SU-DHL-6 (cell line): ENCODE measurements at regions not wholly inside any gene's neighbourhood (a gene's known extent, or its start where the extent isn't known, plus 50 kb on each side); places are given as distances from the start of the nearest gene placed in this dataset.
"Not testable (repeated sequence)": the region's sequence is repeated elsewhere in the genome, so short reads cannot be mapped to it uniquely, and the experiment has no call there.

Experiments
- H2AFZ ChIP-seq: fragments of 200-600 bp; sonication (generic); 2 replicates; pipeline ENCODE4 v1.6.1; 2014; ENCODE audit warnings: low read depth, mild to moderate bottlenecking, moderate library complexity, mixed read lengths, antibody characterized with exemption, low read length; ENCODE audit not compliant: severe bottlenecking
- H3F3A ChIP-seq: fragments of 200-600 bp; shearing (Covaris generic); 2 replicates; pipeline ENCODE4 v1.6.0; 2016; ENCODE audit warnings: antibody characterized with exemption, mild to moderate bottlenecking; ENCODE audit not compliant: insufficient read depth
- H3K27ac ChIP-seq: fragments of 200-600 bp; sonication (generic); 2 replicates; pipeline ENCODE4 v1.5.1; 2016; ENCODE audit warnings: low read depth, mild to moderate bottlenecking, low read length, moderate library complexity, mixed read lengths
- H3K27me3 ChIP-seq: fragments of 200-600 bp; sonication (generic), shearing (Covaris generic); 2 replicates; pipeline ENCODE4 v1.6.0; 2014; ENCODE audit warnings: mild to moderate bottlenecking, low read length
- H3K36me3 ChIP-seq: fragments of 200-600 bp; sonication (generic); 2 replicates; pipeline ENCODE4 v1.6.1; 2014; ENCODE audit warnings: mild to moderate bottlenecking, low read length, mixed read lengths
- H3K4me2 ChIP-seq: fragments of 300-600, 200-600 bp; shearing (Covaris generic), sonication (generic); 2 replicates; pipeline ENCODE4 v1.6.0; 2014; ENCODE audit warnings: low read length, low read depth, mild to moderate bottlenecking; ENCODE audit not compliant: poor library complexity, severe bottlenecking
- H3K4me3 ChIP-seq: fragments of 200-600 bp; sonication (generic); 2 replicates; pipeline ENCODE4 v1.5.1; 2014; ENCODE audit warnings: antibody characterized with exemption, low read length, mild to moderate bottlenecking, mixed read lengths; ENCODE audit not compliant: insufficient read depth, poor library complexity, severe bottlenecking
- H3K79me2 ChIP-seq: fragments of 200-600 bp; sonication (generic); 2 replicates; pipeline ENCODE4 v1.6.1; 2014; ENCODE audit warnings: mild to moderate bottlenecking, low read length, moderate library complexity; ENCODE audit not compliant: insufficient read depth
- H3K9ac ChIP-seq: fragments of 200-600 bp; sonication (generic); 2 replicates; pipeline ENCODE4 v1.7.0; 2014; ENCODE audit warnings: mild to moderate bottlenecking, low read length
- H3K9me2 ChIP-seq: fragments of 200-600 bp; sonication (generic); replicated peaks from 2 replicates; pipeline ENCODE4 v1.6.1; 2014; ENCODE audit warnings: low read length; ENCODE audit not compliant: insufficient read depth
- H3K9me3 ChIP-seq: fragments of 200-600 bp; sonication (generic); 2 replicates; pipeline ENCODE4 v1.6.1; 2014; ENCODE audit warnings: low read length, mixed read lengths; ENCODE audit not compliant: insufficient read depth
- H4K20me1 ChIP-seq: fragments of 200-600 bp; sonication (generic); 2 replicates; pipeline ENCODE4 v1.6.1; 2014; ENCODE audit warnings: low read depth, mild to moderate bottlenecking, antibody characterized with exemption, low read length, moderate library complexity, mixed read lengths
- EZH2phosphoT487 ChIP-seq: fragments of 200-600 bp; sonication (generic), shearing (Covaris generic); conservative IDR thresholded peaks from 2 replicates; pipeline ENCODE4 v1.6.1; 2018; ENCODE audit warnings: mild to moderate bottlenecking, antibody characterized with exemption, low read length, moderate library complexity, mixed read lengths
- TF ChIP-seq, protein P1 (sequence below): fragments of 200-600 bp; sonication (generic); IDR thresholded peaks from one replicate; pipeline ENCODE4 v1.5.1; 2017; ENCODE audit warnings: antibody characterized with exemption, mild to moderate bottlenecking, low read length, moderate library complexity; ENCODE audit not compliant: insufficient read depth, poor library complexity, severe bottlenecking

DNA sequence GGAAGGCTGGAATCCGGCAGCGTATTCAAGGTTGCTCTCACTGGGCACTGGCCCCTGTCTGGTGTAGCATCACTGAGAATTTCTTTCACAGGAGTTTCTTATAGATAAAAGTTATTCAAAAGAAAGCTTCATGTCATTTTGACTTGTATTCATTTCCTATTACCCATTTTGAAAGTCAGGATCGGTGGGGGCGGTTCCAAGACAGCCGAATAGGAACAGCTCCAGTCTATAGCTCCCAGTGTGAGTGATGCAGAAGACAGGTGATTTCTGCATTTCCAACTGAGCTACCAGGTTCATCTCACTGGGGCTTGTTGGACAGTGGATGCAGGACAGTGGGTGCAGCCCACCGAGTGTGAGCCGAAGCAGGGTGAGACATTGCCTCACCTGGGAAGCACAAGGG lies 51.5 kb upstream of the CDC42EP3 start:
- not testable (repeated sequence) for H3K36me3 ChIP-seq, H3F3A ChIP-seq, H3K27ac ChIP-seq, H3K9ac ChIP-seq, H3K79me2 ChIP-seq, H3K9me3 ChIP-seq, H4K20me1 ChIP-seq, H3K4me3 ChIP-seq, H3K27me3 ChIP-seq, H2AFZ ChIP-seq, H3K9me2 ChIP-seq, H3K4me2 ChIP-seq

DNA sequence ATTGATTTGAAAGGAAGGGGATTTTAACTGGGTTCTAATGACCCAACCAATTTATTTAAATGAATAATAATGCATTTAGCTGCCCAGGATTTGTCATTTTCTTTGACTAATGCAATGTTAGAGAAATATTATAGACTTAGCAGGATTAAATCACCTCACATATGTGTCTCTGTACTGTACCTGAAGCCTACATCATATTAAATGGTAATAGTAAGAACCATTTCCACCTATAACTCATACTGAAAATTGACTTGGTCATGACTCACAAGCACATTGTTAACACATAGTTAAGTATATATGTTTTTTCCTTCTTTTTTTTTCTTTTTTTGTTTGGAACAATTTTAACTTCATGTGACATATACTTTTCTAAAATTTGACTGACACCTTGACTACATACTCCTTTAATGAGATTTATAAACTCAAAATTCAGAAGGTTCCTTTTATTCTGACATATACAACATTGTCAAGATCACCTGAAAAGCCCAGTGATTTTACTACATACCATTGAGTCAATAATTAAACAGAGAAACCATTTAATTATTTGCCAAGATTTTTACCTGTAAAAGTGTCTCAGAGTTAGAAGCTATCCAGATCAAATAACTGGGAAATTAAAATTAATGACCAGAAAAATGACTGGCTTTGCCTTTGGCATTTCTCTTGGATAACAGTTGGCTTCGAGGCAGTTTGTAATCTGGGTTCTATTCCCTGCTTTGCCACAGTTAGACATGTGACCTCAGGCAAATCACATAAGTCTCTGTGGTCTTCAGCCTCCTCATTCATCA lies 58.8 kb upstream of the CDC42EP3 start:
- Histone ChIP-seq H3F3A (no peaks in the 10 kb centered on the region), H3K4me2 (no peak overlapping the region), H3K79me2 (no peaks in the 10 kb centered on the region), H3K9me2 (no peaks in the 10 kb centered on the region), H3K9me3 (no peaks in the 10 kb centered on the region), H3K9ac (no peak overlapping the region), H4K20me1 (no peaks in the 10 kb centered on the region), H3K4me3 (no peak overlapping the region), H3K27me3 (no peaks in the 10 kb centered on the region), H2AFZ (no peak overlapping the region), H3K27ac (no peak overlapping the region), H3K36me3 (no peaks in the 10 kb centered on the region)
- TF ChIP-seq, protein P1, sequence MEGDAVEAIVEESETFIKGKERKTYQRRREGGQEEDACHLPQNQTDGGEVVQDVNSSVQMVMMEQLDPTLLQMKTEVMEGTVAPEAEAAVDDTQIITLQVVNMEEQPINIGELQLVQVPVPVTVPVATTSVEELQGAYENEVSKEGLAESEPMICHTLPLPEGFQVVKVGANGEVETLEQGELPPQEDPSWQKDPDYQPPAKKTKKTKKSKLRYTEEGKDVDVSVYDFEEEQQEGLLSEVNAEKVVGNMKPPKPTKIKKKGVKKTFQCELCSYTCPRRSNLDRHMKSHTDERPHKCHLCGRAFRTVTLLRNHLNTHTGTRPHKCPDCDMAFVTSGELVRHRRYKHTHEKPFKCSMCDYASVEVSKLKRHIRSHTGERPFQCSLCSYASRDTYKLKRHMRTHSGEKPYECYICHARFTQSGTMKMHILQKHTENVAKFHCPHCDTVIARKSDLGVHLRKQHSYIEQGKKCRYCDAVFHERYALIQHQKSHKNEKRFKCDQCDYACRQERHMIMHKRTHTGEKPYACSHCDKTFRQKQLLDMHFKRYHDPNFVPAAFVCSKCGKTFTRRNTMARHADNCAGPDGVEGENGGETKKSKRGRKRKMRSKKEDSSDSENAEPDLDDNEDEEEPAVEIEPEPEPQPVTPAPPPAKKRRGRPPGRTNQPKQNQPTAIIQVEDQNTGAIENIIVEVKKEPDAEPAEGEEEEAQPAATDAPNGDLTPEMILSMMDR, result no peak
- no peak for TF ChIP-seq EZH2phosphoT487

DNA sequence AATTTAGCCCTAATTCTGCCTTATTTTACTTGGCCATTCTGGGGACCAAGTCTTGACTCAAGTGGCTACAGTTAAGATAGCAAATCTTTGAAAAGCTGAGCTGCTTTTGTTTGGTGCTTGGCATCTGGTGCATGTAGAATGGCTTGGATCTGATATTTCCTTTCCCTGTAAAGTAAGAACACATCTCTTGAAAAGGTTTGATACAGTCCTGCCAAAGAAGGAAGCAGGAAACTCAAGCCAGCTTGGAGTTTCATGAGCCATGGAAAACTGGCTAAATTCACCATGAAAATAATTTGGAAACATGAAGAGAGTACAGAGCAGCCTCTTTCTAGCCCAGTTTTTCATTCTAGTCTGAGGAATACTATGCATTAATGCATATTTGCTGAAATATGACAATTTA lies 61.0 kb upstream of the CDC42EP3 start:
- H3K27me3 ChIP-seq, H3K36me3 ChIP-seq, H3K9me3 ChIP-seq, H2AFZ ChIP-seq, H4K20me1 ChIP-seq, H3K9me2 ChIP-seq, H3K27ac ChIP-seq, H3K4me3 ChIP-seq, H3K4me2 ChIP-seq, H3K79me2 ChIP-seq, H3K9ac ChIP-seq, H3F3A ChIP-seq: not testable (repeated sequence)

DNA sequence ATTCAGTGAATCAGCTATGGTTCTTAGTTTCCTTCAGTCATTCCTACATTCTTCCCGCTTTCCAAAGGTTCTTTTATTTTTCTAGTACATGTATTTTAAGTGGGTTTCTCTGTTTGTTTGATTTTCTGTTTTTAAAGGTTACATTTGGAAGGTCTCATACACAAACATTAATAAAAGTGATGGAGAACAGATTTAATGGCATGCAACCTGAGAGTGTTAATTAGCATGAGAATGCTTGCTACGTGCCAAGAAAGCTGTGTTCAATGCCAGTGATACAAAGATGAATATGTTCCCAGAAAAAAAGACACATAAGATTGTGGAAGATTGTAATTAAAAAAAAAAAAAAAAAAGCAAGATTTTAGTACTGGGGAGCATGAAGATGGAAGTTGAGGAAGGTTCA lies 61.8 kb upstream of the CDC42EP3 start:
- Histone ChIP-seq H3K27ac (no peak overlapping the region), H3K9me2 (no peaks in the 10 kb centered on the region), H3K27me3 (no peaks in the 10 kb centered on the region), H3K9ac (no peak overlapping the region), H4K20me1 (no peaks in the 10 kb centered on the region), H2AFZ (no peak overlapping the region), H3F3A (no peaks in the 10 kb centered on the region), H3K79me2 (no peaks in the 10 kb centered on the region), H3K9me3 (no peaks in the 10 kb centered on the region), H3K36me3 (no peaks in the 10 kb centered on the region), H3K4me3 (no peak overlapping the region), H3K4me2 (no peak overlapping the region)
- TF ChIP-seq EZH2phosphoT487, result no peak
- TF ChIP-seq, protein P1, result no peak

DNA sequence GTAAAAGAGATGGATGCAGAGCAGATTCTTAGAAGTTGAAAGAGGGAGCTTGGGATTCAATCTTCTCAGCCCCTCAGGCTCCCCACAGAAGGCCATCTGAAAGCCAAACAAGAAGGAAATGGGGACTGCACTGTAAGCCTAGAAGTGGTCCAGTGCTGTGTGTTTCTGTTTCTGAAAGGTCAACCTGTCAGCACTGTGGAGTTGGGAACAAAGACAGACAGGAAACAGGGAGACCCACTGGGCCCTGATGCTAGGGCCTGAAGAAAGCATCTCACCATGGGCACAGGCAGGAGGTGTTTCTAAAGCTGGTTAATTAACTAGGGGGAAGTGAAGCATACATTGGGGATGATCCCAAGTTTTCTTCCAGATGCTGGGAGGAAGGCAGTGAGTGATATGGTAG lies 62.5 kb upstream of the CDC42EP3 start:
- not testable (repeated sequence) for H2AFZ ChIP-seq, H3K27me3 ChIP-seq, H3K36me3 ChIP-seq, H3K4me3 ChIP-seq, H3K79me2 ChIP-seq, H3K9me3 ChIP-seq, H3K9ac ChIP-seq, H4K20me1 ChIP-seq, H3F3A ChIP-seq, H3K9me2 ChIP-seq, H3K27ac ChIP-seq, H3K4me2 ChIP-seq

DNA sequence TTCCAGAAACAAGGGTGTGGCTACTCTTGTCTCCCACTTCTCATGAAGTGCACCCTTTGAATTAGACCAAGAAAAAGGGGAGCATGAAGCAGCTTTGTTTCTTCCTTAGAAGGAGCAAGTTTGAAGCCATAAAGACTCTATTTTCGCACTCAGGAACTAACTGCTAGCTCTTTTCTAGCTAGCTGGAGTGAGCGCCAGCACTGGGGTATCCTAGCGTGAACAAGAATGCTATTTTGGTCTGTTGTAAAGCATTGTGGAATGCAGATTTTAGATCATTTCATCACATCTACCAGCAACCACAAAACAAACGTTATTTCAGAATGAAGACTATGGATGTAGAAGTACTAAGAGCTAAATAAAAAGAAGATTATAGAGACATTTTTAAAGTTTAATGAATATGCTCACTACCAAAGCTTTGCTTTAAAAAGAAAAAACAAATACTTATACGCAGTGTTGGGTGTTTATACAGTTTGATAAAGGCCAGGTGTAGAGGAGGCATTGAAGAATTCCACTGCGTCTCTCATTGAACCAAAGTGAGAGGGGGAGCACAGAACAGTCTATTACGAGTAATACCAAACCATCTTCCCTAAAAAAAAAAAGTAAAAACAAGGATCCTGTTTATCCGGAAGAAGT lies 63.6 kb upstream of the CDC42EP3 start:
- not testable (repeated sequence) for H3K79me2 ChIP-seq, H4K20me1 ChIP-seq, H2AFZ ChIP-seq, H3F3A ChIP-seq, H3K27me3 ChIP-seq, H3K27ac ChIP-seq, H3K36me3 ChIP-seq, H3K4me3 ChIP-seq, H3K9ac ChIP-seq, H3K9me2 ChIP-seq, H3K4me2 ChIP-seq, H3K9me3 ChIP-seq
